Neural progenitor cell (in vitro differentiated cells): ENCODE measurements at regions not wholly inside any gene's neighbourhood (a gene's known extent, or its start where the extent isn't known, plus 50 kb on each side); places are given as distances from the start of the nearest gene placed in this dataset.

Source experiments
- CTCF ChIP-seq: fragments of 200-600 bp; sonication (generic); IDR thresholded peaks from 2 replicates; pipeline ENCODE4 v1.5.1; 2017; ENCODE audit warnings: antibody characterized with exemption, mild to moderate bottlenecking
- EZH2 ChIP-seq: fragments of 200-600 bp; sonication (generic); IDR thresholded peaks from 2 replicates; pipeline ENCODE4 v1.6.1; 2017; ENCODE audit warnings: antibody characterized with exemption, mild to moderate bottlenecking, moderate library complexity

GRCh38 chr2:43080571-43081021 is 145.8 kb downstream of the ZFP36L2 start:
- TF ChIP-seq EZH2 (no peak), CTCF (no peak)
